ENCODE measurements at regions not wholly inside any gene's neighbourhood (a gene's known extent, or its start where the extent isn't known, plus 50 kb on each side); places are given as distances from the start of the nearest gene placed in this dataset.

- H2BK5ac ChIP-seq (ENCODE audit: low read depth, low read length, poor library complexity) = no peak overlapping the region
- no peak overlapping the region for H2BK120ac ChIP-seq (ENCODE audit: insufficient read depth, low read length, poor library complexity)
- no peak overlapping the region for H3K4me3 ChIP-seq (ENCODE audit: low read depth, low read length)
- H4K12ac ChIP-seq (ENCODE audit: low read depth, low read length) = no peak overlapping the region
- no peak overlapping the region for H3K9ac ChIP-seq (ENCODE audit: low read length)
- DNase-seq = no peak
- no peak overlapping the region for H3K4me2 ChIP-seq (ENCODE audit: low read length)
- H3K18ac ChIP-seq (ENCODE audit: low read length) = no peak overlapping the region
- no peak overlapping the region for H2BK12ac ChIP-seq (ENCODE audit: low read length)
- no peaks in the 10 kb centered on the region for H3K79me2 ChIP-seq (ENCODE audit: control insufficient read depth, insufficient read depth, low read length, poor library complexity)
- H3K79me1 ChIP-seq (ENCODE audit: low read length) = no peaks in the 10 kb centered on the region
- no peak overlapping the region for H2AFZ ChIP-seq (ENCODE audit: insufficient read depth, low read length, poor library complexity)
- H4K8ac ChIP-seq (ENCODE audit: low read depth, low read length) = no peak overlapping the region
- WGBS (ENCODE audit: extremely low coverage, insufficient coverage, insufficient read length) = no CpG with 5 or more reads among the region's 6 CpGs
- H3K4ac ChIP-seq (ENCODE audit: low read depth, low read length) = no peak overlapping the region
- H3K14ac ChIP-seq (ENCODE audit: low read length) = no peak overlapping the region
- H3K27ac ChIP-seq (ENCODE audit: low read depth, low read length) = no peak overlapping the region
- H3K23ac ChIP-seq (ENCODE audit: low read length) = no peak overlapping the region
- no peaks in the 10 kb centered on the region for H3K27me3 ChIP-seq (ENCODE audit: insufficient read depth, low read length)
- H3K4me1 ChIP-seq (ENCODE audit: control insufficient read depth in 1 of 2, insufficient read depth in 2 of 2, low read length in 2 of 2) = peaks cover 0 to 5% of the 10 kb centered on the region in 2 experiments
- no peak overlapping the region for H4K91ac ChIP-seq (ENCODE audit: low read depth, low read length)
- H3K36me3 ChIP-seq (ENCODE audit: control insufficient read depth in 1 of 2, insufficient read depth in 2 of 2, low read length in 2 of 2) = no peaks in the 10 kb centered on the region
- no peak overlapping the region for H2AK5ac ChIP-seq (ENCODE audit: low read length)
- H3K9me3 ChIP-seq (ENCODE audit: insufficient read depth, low read depth, low read length) = no peaks in the 10 kb centered on the region
Measured at GRCh38 chr9:90058182-90058763, 453.5 kb downstream of the GADD45G start.

GRCh38 chr9:90059436-90059835 is 454.6 kb downstream of the GADD45G start:
- Histone ChIP-seq H3K9ac (ENCODE audit: low read length) (no peak overlapping the region), H3K4me3 (ENCODE audit: low read depth, low read length) (no peak overlapping the region), H4K8ac (ENCODE audit: low read depth, low read length) (no peak overlapping the region), H2AK5ac (ENCODE audit: low read length) (no peak overlapping the region), H3K4me2 (ENCODE audit: low read length) (no peak overlapping the region), H3K23ac (ENCODE audit: low read length) (no peak overlapping the region), H4K12ac (ENCODE audit: low read depth, low read length) (no peak overlapping the region), H3K4me1 (ENCODE audit: control insufficient read depth in 1 of 2, insufficient read depth in 2 of 2, low read length in 2 of 2) (peaks cover 0 to 5% of the 10 kb centered on the region in 2 experiments), H3K27me3 (ENCODE audit: insufficient read depth, low read length) (no peaks in the 10 kb centered on the region), H3K18ac (ENCODE audit: low read length) (no peak overlapping the region), H2BK120ac (ENCODE audit: insufficient read depth, low read length, poor library complexity) (no peak overlapping the region), H2AFZ (ENCODE audit: insufficient read depth, low read length, poor library complexity) (no peak overlapping the region), H4K91ac (ENCODE audit: low read depth, low read length) (no peak overlapping the region), H3K36me3 (ENCODE audit: control insufficient read depth in 1 of 2, insufficient read depth in 2 of 2, low read length in 2 of 2) (no peaks in the 10 kb centered on the region), H3K79me1 (ENCODE audit: low read length) (no peaks in the 10 kb centered on the region), H3K79me2 (ENCODE audit: control insufficient read depth, insufficient read depth, low read length, poor library complexity) (no peaks in the 10 kb centered on the region), H3K27ac (ENCODE audit: low read depth, low read length) (no peak overlapping the region), H3K14ac (ENCODE audit: low read length) (no peak overlapping the region), H2BK12ac (ENCODE audit: low read length) (no peak overlapping the region), H3K4ac (ENCODE audit: low read depth, low read length) (no peak overlapping the region), H3K9me3 (ENCODE audit: insufficient read depth, low read depth, low read length) (no peaks in the 10 kb centered on the region), H2BK5ac (ENCODE audit: low read depth, low read length, poor library complexity) (no peak overlapping the region)
- DNase-seq = no peak
- WGBS (ENCODE audit: extremely low coverage, insufficient coverage, insufficient read length) = no CpG with 5 or more reads among the region's 8 CpGs

- H3K23ac ChIP-seq (ENCODE audit: low read length) = no peak overlapping the region
- H2BK5ac ChIP-seq (ENCODE audit: low read depth, low read length, poor library complexity) = no peak overlapping the region
- no peak overlapping the region for H3K4me3 ChIP-seq (ENCODE audit: low read depth, low read length)
- H3K9me3 ChIP-seq (ENCODE audit: insufficient read depth, low read depth, low read length) = no peaks in the 10 kb centered on the region
- DNase-seq = no peak
- no peak overlapping the region for H2BK120ac ChIP-seq (ENCODE audit: insufficient read depth, low read length, poor library complexity)
- H2BK12ac ChIP-seq (ENCODE audit: low read length) = no peak overlapping the region
- H3K18ac ChIP-seq (ENCODE audit: low read length) = no peak overlapping the region
- peaks cover 0 to 5% of the 10 kb centered on the region in 2 experiments for H3K4me1 ChIP-seq (ENCODE audit: control insufficient read depth in 1 of 2, insufficient read depth in 2 of 2, low read length in 2 of 2)
- H3K36me3 ChIP-seq (ENCODE audit: control insufficient read depth in 1 of 2, insufficient read depth in 2 of 2, low read length in 2 of 2) = no peaks in the 10 kb centered on the region
- H3K14ac ChIP-seq (ENCODE audit: low read length) = no peak overlapping the region
- no peak overlapping the region for H4K8ac ChIP-seq (ENCODE audit: low read depth, low read length)
- no CpG with 5 or more reads among the region's 8 CpGs for WGBS (ENCODE audit: extremely low coverage, insufficient coverage, insufficient read length)
- no peak overlapping the region for H2AK5ac ChIP-seq (ENCODE audit: low read length)
- H3K9ac ChIP-seq (ENCODE audit: low read length) = no peak overlapping the region
- H3K4ac ChIP-seq (ENCODE audit: low read depth, low read length) = no peak overlapping the region
- no peaks in the 10 kb centered on the region for H3K79me1 ChIP-seq (ENCODE audit: low read length)
- H3K4me2 ChIP-seq (ENCODE audit: low read length) = no peak overlapping the region
- H4K12ac ChIP-seq (ENCODE audit: low read depth, low read length) = no peak overlapping the region
- H3K27me3 ChIP-seq (ENCODE audit: insufficient read depth, low read length) = no peaks in the 10 kb centered on the region
- no peak overlapping the region for H4K91ac ChIP-seq (ENCODE audit: low read depth, low read length)
- no peak overlapping the region for H2AFZ ChIP-seq (ENCODE audit: insufficient read depth, low read length, poor library complexity)
- H3K79me2 ChIP-seq (ENCODE audit: control insufficient read depth, insufficient read depth, low read length, poor library complexity) = no peaks in the 10 kb centered on the region
- H3K27ac ChIP-seq (ENCODE audit: low read depth, low read length) = no peak overlapping the region
Measured at GRCh38 chr9:90060256-90060655, 455.4 kb downstream of the GADD45G start.

GRCh38 chr9:90061187-90061586 is 456.4 kb downstream of the GADD45G start:
- Histone ChIP-seq H2BK12ac (ENCODE audit: low read length) (no peak overlapping the region), H3K9me3 (ENCODE audit: insufficient read depth, low read depth, low read length) (no peaks in the 10 kb centered on the region), H3K4me2 (ENCODE audit: low read length) (no peak overlapping the region), H2BK5ac (ENCODE audit: low read depth, low read length, poor library complexity) (no peak overlapping the region), H4K8ac (ENCODE audit: low read depth, low read length) (no peak overlapping the region), H4K91ac (ENCODE audit: low read depth, low read length) (no peak overlapping the region), H2BK120ac (ENCODE audit: insufficient read depth, low read length, poor library complexity) (no peak overlapping the region), H3K79me2 (ENCODE audit: control insufficient read depth, insufficient read depth, low read length, poor library complexity) (no peaks in the 10 kb centered on the region), H3K27ac (ENCODE audit: low read depth, low read length) (no peak overlapping the region), H3K27me3 (ENCODE audit: insufficient read depth, low read length) (no peaks in the 10 kb centered on the region), H4K12ac (ENCODE audit: low read depth, low read length) (no peak overlapping the region), H3K14ac (ENCODE audit: low read length) (no peak overlapping the region), H3K9ac (ENCODE audit: low read length) (no peak overlapping the region), H3K36me3 (ENCODE audit: control insufficient read depth in 1 of 2, insufficient read depth in 2 of 2, low read length in 2 of 2) (no peaks in the 10 kb centered on the region), H3K18ac (ENCODE audit: low read length) (no peak overlapping the region), H3K4me1 (ENCODE audit: control insufficient read depth in 1 of 2, insufficient read depth in 2 of 2, low read length in 2 of 2) (peaks cover 0 to 5% of the 10 kb centered on the region in 2 experiments), H2AFZ (ENCODE audit: insufficient read depth, low read length, poor library complexity) (no peak overlapping the region), H3K23ac (ENCODE audit: low read length) (no peak overlapping the region), H3K4ac (ENCODE audit: low read depth, low read length) (no peak overlapping the region), H3K4me3 (ENCODE audit: low read depth, low read length) (no peak overlapping the region), H3K79me1 (ENCODE audit: low read length) (no peaks in the 10 kb centered on the region), H2AK5ac (ENCODE audit: low read length) (no peak overlapping the region)
- no CpG with 5 or more reads among the region's 1 CpG for WGBS (ENCODE audit: extremely low coverage, insufficient coverage, insufficient read length)
- DNase-seq = no peak
